ENCODE measurements at regions not wholly inside any gene's neighbourhood (a gene's known extent, or its start where the extent isn't known, plus 50 kb on each side); places are given as distances from the start of the nearest gene placed in this dataset.

DNA sequence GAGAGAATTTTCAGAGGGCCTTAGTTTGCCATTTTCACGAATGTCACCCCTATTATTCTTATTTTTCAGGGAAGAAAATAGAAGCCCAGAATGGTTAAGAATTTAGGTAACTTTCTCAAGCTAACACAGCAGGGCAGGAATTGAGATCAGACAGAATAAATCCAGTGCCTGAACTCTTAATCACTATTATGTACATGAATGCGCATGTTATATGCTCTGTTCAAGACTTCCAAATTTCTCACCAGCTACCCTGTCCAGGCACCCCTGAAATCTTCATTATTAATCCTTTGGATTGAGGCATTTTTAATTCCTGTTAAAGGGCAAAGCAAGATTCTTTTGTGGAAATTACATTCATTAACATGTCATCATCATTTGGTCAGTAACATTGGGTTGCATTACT is 218.4 kb downstream of the ACTR3 start:
- TF ChIP-seq, protein P1, sequence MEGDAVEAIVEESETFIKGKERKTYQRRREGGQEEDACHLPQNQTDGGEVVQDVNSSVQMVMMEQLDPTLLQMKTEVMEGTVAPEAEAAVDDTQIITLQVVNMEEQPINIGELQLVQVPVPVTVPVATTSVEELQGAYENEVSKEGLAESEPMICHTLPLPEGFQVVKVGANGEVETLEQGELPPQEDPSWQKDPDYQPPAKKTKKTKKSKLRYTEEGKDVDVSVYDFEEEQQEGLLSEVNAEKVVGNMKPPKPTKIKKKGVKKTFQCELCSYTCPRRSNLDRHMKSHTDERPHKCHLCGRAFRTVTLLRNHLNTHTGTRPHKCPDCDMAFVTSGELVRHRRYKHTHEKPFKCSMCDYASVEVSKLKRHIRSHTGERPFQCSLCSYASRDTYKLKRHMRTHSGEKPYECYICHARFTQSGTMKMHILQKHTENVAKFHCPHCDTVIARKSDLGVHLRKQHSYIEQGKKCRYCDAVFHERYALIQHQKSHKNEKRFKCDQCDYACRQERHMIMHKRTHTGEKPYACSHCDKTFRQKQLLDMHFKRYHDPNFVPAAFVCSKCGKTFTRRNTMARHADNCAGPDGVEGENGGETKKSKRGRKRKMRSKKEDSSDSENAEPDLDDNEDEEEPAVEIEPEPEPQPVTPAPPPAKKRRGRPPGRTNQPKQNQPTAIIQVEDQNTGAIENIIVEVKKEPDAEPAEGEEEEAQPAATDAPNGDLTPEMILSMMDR (IDR thresholded peaks at IDR 0.05; ENCODE audit: insufficient read depth, low read depth, low read length), result no peak
- no peak for TF ChIP-seq EZH2 (IDR thresholded peaks at IDR 0.05; ENCODE audit: insufficient read depth, low read length)
